GM23338 (cell line): ENCODE measurements at regions not wholly inside any gene's neighbourhood (a gene's known extent, or its start where the extent isn't known, plus 50 kb on each side); places are given as distances from the start of the nearest gene placed in this dataset.

ENCODE experiments used
- EZH2 ChIP-seq: fragments of 200-600 bp; sonication (generic); IDR thresholded peaks from one replicate; pipeline ENCODE4 v1.8.0; 2017; ENCODE audit warnings: antibody characterized with exemption, mild to moderate bottlenecking, low read depth; ENCODE audit not compliant: unreplicated experiment
- POLR2AphosphoS5 ChIP-seq: IDR thresholded peaks from 2 replicates; pipeline ENCODE4 v1.6.1; 2016; ENCODE audit warnings: antibody characterized with exemption, low read depth
- TF ChIP-seq, protein P1 (sequence below), 2 experiments: fragments of 200-600 bp in 1 of 2; sonication (generic) in 1 of 2; conservative IDR thresholded peaks; 2 replicates each; pipeline versions ENCODE4 v1.5.1 to v1.6.1; 2016 to 2017; ENCODE audit warnings: antibody characterized with exemption in 2 of 2, low read depth in 2 of 2, mild to moderate bottlenecking in 2 of 2, moderate library complexity in 1 of 2

DNA sequence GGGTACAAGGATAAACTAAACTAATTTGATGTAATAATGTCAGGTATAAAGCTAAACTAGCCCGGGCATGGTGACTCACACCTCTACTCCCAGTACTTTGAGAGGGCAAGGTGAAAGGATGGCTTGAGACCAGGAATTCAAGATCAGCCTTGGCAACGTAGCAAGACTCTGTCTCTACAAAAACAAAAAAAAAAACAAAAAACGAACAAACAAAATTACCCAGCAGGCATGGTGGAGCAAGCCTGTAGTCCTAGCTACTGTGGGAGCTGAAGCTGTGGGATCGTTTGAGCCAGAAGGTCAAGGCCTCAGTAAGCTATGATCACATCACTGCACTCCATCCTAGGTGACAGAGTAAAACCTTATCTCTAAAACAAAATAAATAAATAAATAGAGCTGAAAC, 131.8 kb upstream of the KYNU start:
- TF ChIP-seq, protein P1, sequence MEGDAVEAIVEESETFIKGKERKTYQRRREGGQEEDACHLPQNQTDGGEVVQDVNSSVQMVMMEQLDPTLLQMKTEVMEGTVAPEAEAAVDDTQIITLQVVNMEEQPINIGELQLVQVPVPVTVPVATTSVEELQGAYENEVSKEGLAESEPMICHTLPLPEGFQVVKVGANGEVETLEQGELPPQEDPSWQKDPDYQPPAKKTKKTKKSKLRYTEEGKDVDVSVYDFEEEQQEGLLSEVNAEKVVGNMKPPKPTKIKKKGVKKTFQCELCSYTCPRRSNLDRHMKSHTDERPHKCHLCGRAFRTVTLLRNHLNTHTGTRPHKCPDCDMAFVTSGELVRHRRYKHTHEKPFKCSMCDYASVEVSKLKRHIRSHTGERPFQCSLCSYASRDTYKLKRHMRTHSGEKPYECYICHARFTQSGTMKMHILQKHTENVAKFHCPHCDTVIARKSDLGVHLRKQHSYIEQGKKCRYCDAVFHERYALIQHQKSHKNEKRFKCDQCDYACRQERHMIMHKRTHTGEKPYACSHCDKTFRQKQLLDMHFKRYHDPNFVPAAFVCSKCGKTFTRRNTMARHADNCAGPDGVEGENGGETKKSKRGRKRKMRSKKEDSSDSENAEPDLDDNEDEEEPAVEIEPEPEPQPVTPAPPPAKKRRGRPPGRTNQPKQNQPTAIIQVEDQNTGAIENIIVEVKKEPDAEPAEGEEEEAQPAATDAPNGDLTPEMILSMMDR (conservative IDR thresholded peaks at IDR 0.05; ENCODE audit: low read depth in 2 of 2) = no peak
- TF ChIP-seq EZH2 (no peak), POLR2AphosphoS5 (no peak)
